ENCODE measurements at regions not wholly inside any gene's neighbourhood (a gene's known extent, or its start where the extent isn't known, plus 50 kb on each side); places are given as distances from the start of the nearest gene placed in this dataset.

- Histone ChIP-seq H3K36me3 (ENCODE audit: insufficient read depth, low read length) (peaks cover 4% of the 10 kb centered on the region), H3K79me2 (ENCODE audit: insufficient read depth, low read length) (peaks cover 33% of the 10 kb centered on the region), H4K20me1 (ENCODE audit: insufficient read depth, low read length) (peaks cover 13% of the 10 kb centered on the region), H3K27me3 (ENCODE audit: insufficient read depth, low read length) (no peaks in the 10 kb centered on the region), H2AFZ (ENCODE audit: low read length) (no peak overlapping the region), H3K27ac (ENCODE audit: low read depth, low read length) (no peak overlapping the region), H3K4me3 (ENCODE audit: insufficient read depth, low read length) (no peak overlapping the region), H3K4me1 (ENCODE audit: insufficient read depth, low read length) (peaks cover 6% of the 10 kb centered on the region), H3K4me2 (ENCODE audit: insufficient read depth, low read length) (no peak overlapping the region), H3K9me3 (ENCODE audit: low read depth, low read length) (no peaks in the 10 kb centered on the region)
- no peak for TF ChIP-seq CTCF (IDR thresholded peaks at IDR 0.05; ENCODE audit: extremely low read depth, low read depth, low read length)
- peak; percentile 27 for DNase-seq (ENCODE audit: insufficient read length, low spot score, missing footprints)
These were observed 165.5 kb downstream of the GLI2 start for GRCh38 chr2:120901201-120901600.

GRCh38 chr2:120902592-120902991, 166.9 kb downstream of the GLI2 start:
- Histone ChIP-seq H4K20me1 (ENCODE audit: insufficient read depth, low read length) (peaks cover 18% of the 10 kb centered on the region), H3K4me3 (ENCODE audit: insufficient read depth, low read length) (no peak overlapping the region), H3K27me3 (ENCODE audit: insufficient read depth, low read length) (no peaks in the 10 kb centered on the region), H3K27ac (ENCODE audit: low read depth, low read length) (no peak overlapping the region), H3K4me2 (ENCODE audit: insufficient read depth, low read length) (no peak overlapping the region), H3K4me1 (ENCODE audit: insufficient read depth, low read length) (peaks cover 6% of the 10 kb centered on the region), H2AFZ (ENCODE audit: low read length) (no peak overlapping the region), H3K36me3 (ENCODE audit: insufficient read depth, low read length) (peaks cover 4% of the 10 kb centered on the region), H3K9me3 (ENCODE audit: low read depth, low read length) (no peaks in the 10 kb centered on the region), H3K79me2 (ENCODE audit: insufficient read depth, low read length) (peaks cover 30% of the 10 kb centered on the region)
- no peak for DNase-seq (ENCODE audit: insufficient read length, low spot score, missing footprints)
- no peak for TF ChIP-seq CTCF (IDR thresholded peaks at IDR 0.05; ENCODE audit: extremely low read depth, low read depth, low read length)

GRCh38 chr2:120904379-120904778, 168.7 kb downstream of the GLI2 start:
- peaks cover 16% of the 10 kb centered on the region for H4K20me1 ChIP-seq (ENCODE audit: insufficient read depth, low read length)
- no peaks in the 10 kb centered on the region for H3K27me3 ChIP-seq (ENCODE audit: insufficient read depth, low read length)
- H3K27ac ChIP-seq (ENCODE audit: low read depth, low read length): no peak overlapping the region

GRCh38 chr2:120904830-120905234, 169.2 kb downstream of the GLI2 start:
- Histone ChIP-seq H3K4me1 (ENCODE audit: insufficient read depth, low read length) (peaks cover 6% of the 10 kb centered on the region), H3K79me2 (ENCODE audit: insufficient read depth, low read length) (peaks cover 28% of the 10 kb centered on the region), H3K9me3 (ENCODE audit: low read depth, low read length) (no peaks in the 10 kb centered on the region), H3K4me2 (ENCODE audit: insufficient read depth, low read length) (no peak overlapping the region), H3K27me3 (ENCODE audit: insufficient read depth, low read length) (no peaks in the 10 kb centered on the region), H2AFZ (ENCODE audit: low read length) (no peak overlapping the region), H3K27ac (ENCODE audit: low read depth, low read length) (no peak overlapping the region), H3K36me3 (ENCODE audit: insufficient read depth, low read length) (peaks cover 4% of the 10 kb centered on the region), H3K4me3 (ENCODE audit: insufficient read depth, low read length) (no peak overlapping the region), H4K20me1 (ENCODE audit: insufficient read depth, low read length) (peaks cover 16% of the 10 kb centered on the region)
- DNase-seq (ENCODE audit: insufficient read length, low spot score, missing footprints): peak; percentile 77
- TF ChIP-seq CTCF (IDR thresholded peaks at IDR 0.05; ENCODE audit: extremely low read depth, low read depth, low read length): no peak

More at GRCh38 chr2:120904379-120904778, 168.7 kb downstream of the GLI2 start:
- TF ChIP-seq CTCF (IDR thresholded peaks at IDR 0.05; ENCODE audit: extremely low read depth, low read depth, low read length): no peak
- no peaks in the 10 kb centered on the region for H3K9me3 ChIP-seq (ENCODE audit: low read depth, low read length)
- peak; percentile 63 for DNase-seq (ENCODE audit: insufficient read length, low spot score, missing footprints)
- no peak overlapping the region for H3K4me3 ChIP-seq (ENCODE audit: insufficient read depth, low read length)
- H2AFZ ChIP-seq (ENCODE audit: low read length): no peak overlapping the region
- H3K4me1 ChIP-seq (ENCODE audit: insufficient read depth, low read length): peaks cover 6% of the 10 kb centered on the region
- peaks cover 31% of the 10 kb centered on the region for H3K79me2 ChIP-seq (ENCODE audit: insufficient read depth, low read length)
- H3K36me3 ChIP-seq (ENCODE audit: insufficient read depth, low read length): peaks cover 4% of the 10 kb centered on the region
- no peak overlapping the region for H3K4me2 ChIP-seq (ENCODE audit: insufficient read depth, low read length)

Measured in osteoblast (primary cell).